IMR-90 (cell line): ENCODE measurements at regions not wholly inside any gene's neighbourhood (a gene's known extent, or its start where the extent isn't known, plus 50 kb on each side); places are given as distances from the start of the nearest gene placed in this dataset.

Experiments
- ATAC-seq: fragments of 200-7000 bp; cut with Tn5 transposase; 2 replicates; pipeline ENCODE4 v1.9.1; 2020; ENCODE audit warnings: low read depth, mild to moderate bottlenecking, moderate library complexity
- BruUV-seq: library from RNA; stranded (reverse); fragments of 400-500 nt; replicated peaks from 2 replicates; lab custom pipeline; 2021; lab: Mats Ljungman, UMichigan
- CTCF ChIA-PET: fragments of 300-600 bp; formaldehyde crosslinking; extraction: SDS; loops from one replicate; lab custom pipeline; 2021; ENCODE audit warnings: antibody characterized with exemption; lab: Yijun Ruan, JAX
- POLR2A ChIA-PET: fragments of 300-600 bp; sonication (Branson Sonifier 250); formaldehyde crosslinking; loops from one replicate; lab custom pipeline; 2022; ENCODE audit warnings: antibody characterized with exemption; ENCODE audit not compliant: unreplicated experiment; lab: Charles Lee
- DNase-seq: peaks from one replicate; pipeline ENCODE4 v3.0.0; 2013
- H2AFZ ChIP-seq: replicated peaks from 2 replicates; pipeline ENCODE3; 2013; ENCODE audit warnings: low read length, mild to moderate bottlenecking; ENCODE audit not compliant: poor library complexity
- H2AK5ac ChIP-seq: 2 replicates; pipeline ENCODE4 v1.6.1; 2013; ENCODE audit warnings: low read depth, low read length, inconsistent platforms
- H2AK9ac ChIP-seq: replicated peaks from 2 replicates; pipeline ENCODE3; 2013; ENCODE audit warnings: mild to moderate bottlenecking, low read depth, low read length, moderate library complexity; ENCODE audit not compliant: poor library complexity
- H2BK120ac ChIP-seq: 2 replicates; pipeline ENCODE4 v1.6.1; 2013; ENCODE audit warnings: low read depth, low read length, inconsistent platforms
- H2BK15ac ChIP-seq: 3 replicates; pipeline ENCODE4 v1.6.1; 2013; ENCODE audit warnings: low read depth, low read length, inconsistent platforms
- H2BK20ac ChIP-seq: 2 replicates; pipeline ENCODE4 v1.6.1; 2013; ENCODE audit warnings: low read depth, mild to moderate bottlenecking, inconsistent platforms, low read length, moderate library complexity
- H2BK5ac ChIP-seq: 2 replicates; pipeline ENCODE4 v1.6.1; 2013; ENCODE audit warnings: mild to moderate bottlenecking, low read depth, low read length, inconsistent platforms; ENCODE audit not compliant: poor library complexity, severe bottlenecking
- H3K14ac ChIP-seq: replicated peaks from 2 replicates; pipeline ENCODE4 v1.6.1; 2013; ENCODE audit warnings: low read depth, low read length, inconsistent platforms
- H3K18ac ChIP-seq: 2 replicates; pipeline ENCODE4 v1.6.1; 2013; ENCODE audit warnings: low read depth, low read length, control low read depth
- H3K23ac ChIP-seq: 2 replicates; pipeline ENCODE4 v1.6.1; 2013; ENCODE audit warnings: low read depth, low read length, inconsistent platforms
- H3K27ac ChIP-seq: 2 replicates; pipeline ENCODE4 v1.5.1; 2013; ENCODE audit warnings: mild to moderate bottlenecking, control low read depth, low read length; ENCODE audit not compliant: insufficient read depth
- H3K27me3 ChIP-seq: 2 replicates; pipeline ENCODE4 v1.6.1; 2013; ENCODE audit warnings: low read length; ENCODE audit not compliant: control insufficient read depth, insufficient read depth
- H3K36me3 ChIP-seq: 2 replicates; pipeline ENCODE4 v1.6.1; 2013; ENCODE audit warnings: low read length, mixed read lengths; ENCODE audit not compliant: control insufficient read depth, insufficient read depth
- H3K4ac ChIP-seq: 2 replicates; pipeline ENCODE4 v1.6.1; 2013; ENCODE audit warnings: low read depth, low read length, inconsistent platforms
- H3K4me1 ChIP-seq: 2 replicates; pipeline ENCODE4 v1.6.1; 2013; ENCODE audit warnings: low read length, mixed read lengths; ENCODE audit not compliant: control insufficient read depth, insufficient read depth
- H3K4me2 ChIP-seq: 2 replicates; pipeline ENCODE4 v1.6.1; 2013; ENCODE audit warnings: low read depth, mild to moderate bottlenecking, control low read depth, low read length, moderate library complexity
- H3K4me3 ChIP-seq: 2 replicates; pipeline ENCODE4 v1.5.1; 2013; ENCODE audit warnings: low read depth, mild to moderate bottlenecking, control low read depth, low read length, moderate library complexity; ENCODE audit not compliant: insufficient read depth
- H3K56ac ChIP-seq: 2 replicates; pipeline ENCODE4 v1.6.1; 2013; ENCODE audit warnings: low read length, inconsistent platforms; ENCODE audit not compliant: insufficient read depth; ENCODE audit errors: extremely low read depth
- H3K79me1 ChIP-seq, 2 experiments: 2 replicates each; pipeline ENCODE4 v1.6.1; 2013; ENCODE audit warnings: low read length in 2 of 2, inconsistent platforms in 1 of 2, low read depth in 1 of 2
- H3K9ac ChIP-seq: 2 replicates; pipeline ENCODE4 v1.6.1; 2013; ENCODE audit warnings: low read depth, low read length, control low read depth
- H3K9me1 ChIP-seq: 2 replicates; pipeline ENCODE4 v1.6.1; 2013; ENCODE audit warnings: low read length, inconsistent platforms; ENCODE audit not compliant: insufficient read depth
- H3K9me3 ChIP-seq: 2 replicates; pipeline ENCODE4 v1.6.1; 2013; ENCODE audit warnings: low read length; ENCODE audit not compliant: control insufficient read depth, insufficient read depth
- H4K20me1 ChIP-seq: 2 replicates; pipeline ENCODE4 v1.6.1; 2013; ENCODE audit warnings: low read length, inconsistent platforms; ENCODE audit not compliant: insufficient read depth
- H4K5ac ChIP-seq: 2 replicates; pipeline ENCODE4 v1.6.1; 2013; ENCODE audit warnings: mild to moderate bottlenecking, low read depth, low read length, control low read depth
- H4K8ac ChIP-seq, 2 experiments: 2 replicates each; pipeline ENCODE4 v1.6.1; 2013; ENCODE audit warnings: low read depth in 2 of 2, low read length in 2 of 2, control low read depth in 1 of 2, inconsistent platforms in 1 of 2
- H4K91ac ChIP-seq: 2 replicates; pipeline ENCODE4 v1.6.1; 2013; ENCODE audit warnings: low read depth, low read length, inconsistent platforms; ENCODE audit not compliant: insufficient read depth
- POLR2A ChIP-seq: IDR thresholded peaks from 2 replicates; pipeline ENCODE4 v1.6.1; 2012; ENCODE audit warnings: mild to moderate bottlenecking, low read depth, low read length
- RFX5 ChIP-seq: IDR thresholded peaks from 2 replicates; pipeline ENCODE4 v1.8.0; 2012; ENCODE audit warnings: low read depth, mild to moderate bottlenecking, low read length, moderate library complexity
- WGBS, 2 experiments: methylation state at CpG; one replicate each; pipeline versions ENCODE4 v1.1.5 to v1.1.7; 2013; ENCODE audit warnings: missing lambda C conversion rate in 2 of 2; ENCODE audit not compliant: insufficient read length in 1 of 2; ENCODE audit errors: extremely low coverage in 2 of 2; 5-methylcytosine and 5-hydroxymethylcytosine counted together
- dilution Hi-C: fragments of 300-500 bp; cut with HindIII; formaldehyde crosslinking; loops from one replicate; pipeline ENCODE4 v1.14.3; 2018; ENCODE audit warnings: low sequenced_read_pairs; ENCODE audit not compliant: unreplicated experiment
- in situ Hi-C: fragments of 300-500 bp; cut with MboI; formaldehyde crosslinking; loops from 3 replicates; pipeline ENCODE4 v1.14.3; 2019; ENCODE audit warnings: low sequenced_read_pairs, inconsistent platforms, mixed read lengths
- intact Hi-C: fragments of 100-400 bp; cut with micrococcal nuclease; formaldehyde crosslinking; loops from 2 replicates; pipeline ENCODE4 v1.10.0; 2022
- TF ChIP-seq, protein P1 (sequence below): conservative IDR thresholded peaks from 2 replicates; pipeline ENCODE4 v1.5.1; 2012; ENCODE audit warnings: mild to moderate bottlenecking, low read depth, low read length, improper control_type of control experiment
- TF ChIP-seq, protein P2 (sequence below): fragments of 150-350 bp; IDR thresholded peaks from 2 replicates; pipeline ENCODE4 v1.6.1; 2016; ENCODE audit warnings: low read depth, mild to moderate bottlenecking, low read length, moderate library complexity, borderline replicate concordance

DNA sequence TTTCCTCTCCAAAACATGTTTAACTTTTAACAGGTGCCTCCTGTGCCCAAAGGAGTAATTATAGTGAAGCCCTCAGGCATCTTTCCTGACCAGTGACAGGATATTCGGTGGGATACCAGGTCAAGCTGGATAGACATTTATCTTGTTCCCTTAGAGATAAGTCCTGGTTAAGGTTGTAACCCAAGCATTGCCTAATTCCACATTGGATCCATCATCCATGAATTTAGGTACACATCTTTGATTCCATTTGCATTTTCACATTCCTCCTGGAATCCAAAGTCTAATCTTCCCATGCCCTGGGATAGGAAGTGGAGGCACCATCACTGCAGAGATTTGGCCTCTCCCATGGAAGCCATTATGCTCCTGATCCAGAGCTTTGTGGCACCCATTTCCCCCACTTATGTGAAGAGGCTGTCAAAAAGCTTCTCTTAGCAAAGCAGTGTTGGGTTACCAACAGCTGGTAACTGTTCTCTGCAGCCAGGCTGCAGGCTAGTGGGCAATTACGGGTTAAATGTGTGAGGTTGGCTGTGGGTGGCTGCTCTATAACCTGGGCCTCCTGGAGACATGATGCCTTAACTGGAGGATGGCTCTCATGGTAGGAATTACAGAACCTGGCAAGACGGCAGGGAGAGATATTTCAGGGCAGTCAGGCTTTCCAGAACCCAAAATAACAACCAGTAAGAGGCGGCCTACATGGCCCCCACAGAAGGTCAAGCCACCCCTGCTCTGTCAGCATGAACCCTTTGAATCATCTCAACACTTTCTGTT is 96.9 kb upstream of the VGLL2 start:
- Histone ChIP-seq H3K4ac (no peak overlapping the region), H3K18ac (no peak overlapping the region), H2AK9ac (no peak overlapping the region), H2AFZ (no peak overlapping the region), H2BK20ac (no peak overlapping the region), H3K27ac (no peak overlapping the region), H3K4me1 (no peaks in the 10 kb centered on the region), H2BK120ac (no peak overlapping the region), H4K91ac (no peak overlapping the region), H3K9me1 (no peaks in the 10 kb centered on the region), H3K79me1 (no peaks in the 10 kb centered on the region), H2BK15ac (no peak overlapping the region), H2BK5ac (no peak overlapping the region), H3K56ac (no peak overlapping the region), H3K9me3 (no peaks in the 10 kb centered on the region), H3K23ac (no peak overlapping the region), H3K14ac (no peak overlapping the region), H3K36me3 (no peaks in the 10 kb centered on the region), H4K5ac (no peak overlapping the region), H4K20me1 (no peaks in the 10 kb centered on the region), H3K27me3 (no peaks in the 10 kb centered on the region), H3K4me3 (no peak overlapping the region), H3K9ac (no peak overlapping the region), H4K8ac (no peak overlapping the region), H3K4me2 (no peak overlapping the region), H2AK5ac (no peak overlapping the region)
- in situ Hi-C loops (no loop called here), intact Hi-C loops (no loop called here), dilution Hi-C loops (no loop called here)
- ATAC-seq (no peak), DNase-seq (no peak)
- no CpG with 5 or more reads among the region's 4 CpGs for WGBS, 2 experiments
- no TSS peak for BruUV-seq
- ChIA-PET POLR2A (no interaction called here), CTCF (no interaction called here)
- TF ChIP-seq RFX5, result no peak
- TF ChIP-seq, protein P1, sequence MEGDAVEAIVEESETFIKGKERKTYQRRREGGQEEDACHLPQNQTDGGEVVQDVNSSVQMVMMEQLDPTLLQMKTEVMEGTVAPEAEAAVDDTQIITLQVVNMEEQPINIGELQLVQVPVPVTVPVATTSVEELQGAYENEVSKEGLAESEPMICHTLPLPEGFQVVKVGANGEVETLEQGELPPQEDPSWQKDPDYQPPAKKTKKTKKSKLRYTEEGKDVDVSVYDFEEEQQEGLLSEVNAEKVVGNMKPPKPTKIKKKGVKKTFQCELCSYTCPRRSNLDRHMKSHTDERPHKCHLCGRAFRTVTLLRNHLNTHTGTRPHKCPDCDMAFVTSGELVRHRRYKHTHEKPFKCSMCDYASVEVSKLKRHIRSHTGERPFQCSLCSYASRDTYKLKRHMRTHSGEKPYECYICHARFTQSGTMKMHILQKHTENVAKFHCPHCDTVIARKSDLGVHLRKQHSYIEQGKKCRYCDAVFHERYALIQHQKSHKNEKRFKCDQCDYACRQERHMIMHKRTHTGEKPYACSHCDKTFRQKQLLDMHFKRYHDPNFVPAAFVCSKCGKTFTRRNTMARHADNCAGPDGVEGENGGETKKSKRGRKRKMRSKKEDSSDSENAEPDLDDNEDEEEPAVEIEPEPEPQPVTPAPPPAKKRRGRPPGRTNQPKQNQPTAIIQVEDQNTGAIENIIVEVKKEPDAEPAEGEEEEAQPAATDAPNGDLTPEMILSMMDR, result no peak
- TF ChIP-seq POLR2A, result no peak
- TF ChIP-seq, protein P2, sequence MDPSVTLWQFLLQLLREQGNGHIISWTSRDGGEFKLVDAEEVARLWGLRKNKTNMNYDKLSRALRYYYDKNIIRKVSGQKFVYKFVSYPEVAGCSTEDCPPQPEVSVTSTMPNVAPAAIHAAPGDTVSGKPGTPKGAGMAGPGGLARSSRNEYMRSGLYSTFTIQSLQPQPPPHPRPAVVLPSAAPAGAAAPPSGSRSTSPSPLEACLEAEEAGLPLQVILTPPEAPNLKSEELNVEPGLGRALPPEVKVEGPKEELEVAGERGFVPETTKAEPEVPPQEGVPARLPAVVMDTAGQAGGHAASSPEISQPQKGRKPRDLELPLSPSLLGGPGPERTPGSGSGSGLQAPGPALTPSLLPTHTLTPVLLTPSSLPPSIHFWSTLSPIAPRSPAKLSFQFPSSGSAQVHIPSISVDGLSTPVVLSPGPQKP, result no peak
